ENCODE measurements at regions not wholly inside any gene's neighbourhood (a gene's known extent, or its start where the extent isn't known, plus 50 kb on each side); places are given as distances from the start of the nearest gene placed in this dataset.

GRCh38 chr16:50960517-50961202, 190.4 kb downstream of the SALL1 start:
- DNase-seq (ENCODE audit: extremely low read depth in 1 of 2, low read depth in 1 of 2) = no peak

GRCh38 chr16:50957056-50957455, 194.0 kb downstream of the SALL1 start:
- no peak for DNase-seq (ENCODE audit: extremely low read depth in 1 of 2, low read depth in 1 of 2)

GRCh38 chr16:50956637-50957036, 194.4 kb downstream of the SALL1 start:
- DNase-seq (ENCODE audit: extremely low read depth in 1 of 2, low read depth in 1 of 2) = no peak

GRCh38 chr16:50955311-50955710, 195.8 kb downstream of the SALL1 start:
- no peak for DNase-seq (ENCODE audit: extremely low read depth in 1 of 2, low read depth in 1 of 2)

- DNase-seq (ENCODE audit: extremely low read depth in 1 of 2, low read depth in 1 of 2) = no peak
These were observed 196.6 kb downstream of the SALL1 start for GRCh38 chr16:50954469-50954868.

- no peak for DNase-seq (ENCODE audit: extremely low read depth in 1 of 2, low read depth in 1 of 2)
These were observed 197.8 kb downstream of the SALL1 start for GRCh38 chr16:50953290-50953689.

GRCh38 chr16:50950955-50951354, 200.1 kb downstream of the SALL1 start:
- no peak for DNase-seq (ENCODE audit: extremely low read depth in 1 of 2, low read depth in 1 of 2)

GRCh38 chr16:50948268-50948930, 202.7 kb downstream of the SALL1 start:
- DNase-seq (ENCODE audit: extremely low read depth in 1 of 2, low read depth in 1 of 2) = no peak

- DNase-seq (ENCODE audit: extremely low read depth in 1 of 2, low read depth in 1 of 2) = no peak
These were observed 203.2 kb downstream of the SALL1 start for GRCh38 chr16:50947826-50948225.

- no peak for DNase-seq (ENCODE audit: extremely low read depth in 1 of 2, low read depth in 1 of 2)
These were observed 204.5 kb downstream of the SALL1 start for GRCh38 chr16:50946606-50947005.

- no peak for DNase-seq (ENCODE audit: extremely low read depth in 1 of 2, low read depth in 1 of 2)
These were observed 204.2 kb downstream of the CYLD start for GRCh38 chr16:50946098-50946497.

- no peak for DNase-seq (ENCODE audit: extremely low read depth in 1 of 2, low read depth in 1 of 2)
These were observed 203.3 kb downstream of the CYLD start for GRCh38 chr16:50945171-50945570.

GRCh38 chr16:50944436-50944835, 202.6 kb downstream of the CYLD start:
- DNase-seq (ENCODE audit: extremely low read depth in 1 of 2, low read depth in 1 of 2) = no peak

- DNase-seq (ENCODE audit: extremely low read depth in 1 of 2, low read depth in 1 of 2) = no peak
These were observed 202.1 kb downstream of the CYLD start for GRCh38 chr16:50944033-50944432.

GRCh38 chr16:50942143-50942542, 200.3 kb downstream of the CYLD start:
- no peak for DNase-seq (ENCODE audit: extremely low read depth in 1 of 2, low read depth in 1 of 2)

GRCh38 chr16:50941681-50942080, 199.8 kb downstream of the CYLD start:
- DNase-seq (ENCODE audit: extremely low read depth in 1 of 2, low read depth in 1 of 2) = no peak

- DNase-seq (ENCODE audit: extremely low read depth in 1 of 2, low read depth in 1 of 2) = no peak
These were observed 198.5 kb downstream of the CYLD start for GRCh38 chr16:50940275-50940854.

GRCh38 chr16:50939356-50939755, 197.5 kb downstream of the CYLD start:
- DNase-seq (ENCODE audit: extremely low read depth in 1 of 2, low read depth in 1 of 2) = no peak

GRCh38 chr16:50938932-50939331, 197.0 kb downstream of the CYLD start:
- DNase-seq (ENCODE audit: extremely low read depth in 1 of 2, low read depth in 1 of 2) = no peak

- no peak for DNase-seq (ENCODE audit: extremely low read depth in 1 of 2, low read depth in 1 of 2)
These were observed 191.4 kb downstream of the CYLD start for GRCh38 chr16:50933262-50933661.

GRCh38 chr16:50932348-50932935, 190.6 kb downstream of the CYLD start:
- DNase-seq (ENCODE audit: extremely low read depth in 1 of 2, low read depth in 1 of 2) = no peak

GRCh38 chr16:50928065-50928464, 186.2 kb downstream of the CYLD start:
- no peak for DNase-seq (ENCODE audit: extremely low read depth in 1 of 2, low read depth in 1 of 2)
